Spleen (tissue), 11 donors: ENCODE measurements at regions not wholly inside any gene's neighbourhood (a gene's known extent, or its start where the extent isn't known, plus 50 kb on each side); places are given as distances from the start of the nearest gene placed in this dataset.
A peak's percentile ranks its signal among the peaks of the same experiment; 100 is the strongest.

Experiments
- DNase-seq: peaks from one replicate; pipeline ENCODE4 v3.0.0-alpha.2; 2020
- H3K27ac ChIP-seq, 8 donors: fragments of 200-600 bp; sonication (generic) in 7 of 8; 1 replicate in 4 of 8; 2 replicates in 4 of 8; pipeline versions ENCODE4 v1.5.0 to v1.8.0; 2016 to 2021; ENCODE audit warnings: inconsistent platforms in 4 of 8, mild to moderate bottlenecking in 4 of 8, moderate library complexity in 1 of 8
- H3K27me3 ChIP-seq, 7 donors: fragments of 200-600 bp; sonication (generic) in 6 of 7; replicated peaks in 1 of 7; 1 replicate in 4 of 7; 2 replicates in 3 of 7; pipeline versions ENCODE4 v1.5.0 to v1.8.0; 2016 to 2021; ENCODE audit warnings: inconsistent platforms in 3 of 7, mild to moderate bottlenecking in 1 of 7
- H3K36me3 ChIP-seq, 6 donors: fragments of 200-600 bp; sonication (generic) in 5 of 6; 1 replicate in 4 of 6; 2 replicates in 2 of 6; pipeline versions ENCODE4 v1.5.0 to v1.8.0; 2016 to 2021; ENCODE audit warnings: inconsistent platforms in 2 of 6
- H3K4me1 ChIP-seq, 6 donors: fragments of 200-600 bp; sonication (generic) in 5 of 6; 1 replicate in 3 of 6; 2 replicates in 3 of 6; pipeline versions ENCODE4 v1.5.0 to v1.8.0; 2016 to 2021; ENCODE audit warnings: inconsistent platforms in 3 of 6
- H3K4me3 ChIP-seq, 8 donors: fragments of 200-600 bp; sonication (generic) in 7 of 8; 1 replicate in 4 of 8; 2 replicates in 4 of 8; pipeline versions ENCODE4 v1.5.0 to v1.8.0; 2016 to 2021; ENCODE audit warnings: inconsistent platforms in 4 of 8, mild to moderate bottlenecking in 4 of 8, moderate library complexity in 2 of 8
- H3K9me3 ChIP-seq, 8 donors: fragments of 200-600 bp; sonication (generic) in 7 of 8; 1 replicate in 4 of 8; 2 replicates in 4 of 8; pipeline versions ENCODE4 v1.5.0 to v1.8.0; 2016 to 2021; ENCODE audit warnings: inconsistent platforms in 4 of 8
- POLR2A ChIP-seq, 3 donors: fragments of 450-650 bp; IDR thresholded peaks; one replicate each; pipeline ENCODE4 v1.5.1; 2017; ENCODE audit warnings: antibody characterized with exemption in 3 of 3, mild to moderate bottlenecking in 1 of 3
- POLR2AphosphoS5 ChIP-seq, 3 donors: sonication (generic); formaldehyde crosslinking; IDR thresholded peaks; one replicate each; pipeline ENCODE4 v1.5.1; 2017; ENCODE audit warnings: antibody characterized with exemption in 3 of 3
- whole genome bisulfite sequencing, 5 donors: extraction: QIAGEN DNeasy Blood & Tissue Kit in 3 of 5; methylation state at CpG; one replicate each; pipeline versions ENCODE4 v1.1.5 to v1.1.7; 2013 to 2018; 5-methylcytosine and 5-hydroxymethylcytosine counted together
- intact Hi-C: fragments of 100-400 bp; cut with DNase I; formaldehyde crosslinking; loops from one replicate; pipeline ENCODE4 v1.15.0; 2023; ENCODE audit warnings: low total_unique reads
- TF ChIP-seq, protein P1 (sequence below), 11 experiments: fragments of 200-600 bp in 7 of 11; fragments of 450-650 bp in 4 of 11; sonication (generic) in 4 of 11; IDR thresholded peaks in 8 of 11; conservative IDR thresholded peaks in 3 of 11; 1 replicate in 7 of 11; 2 replicates in 4 of 11; pipeline versions ENCODE4 v1.4.0 to v1.8.0; 2016 to 2021; ENCODE audit warnings: antibody characterized with exemption in 11 of 11, inconsistent platforms in 4 of 11, mild to moderate bottlenecking in 1 of 11
- donor health status: healthy with polysubstance abuse.
- donor health status: DM: no; HTN: no; CAD: no; lungs with moderate emphysema.
- donor health status: DM: no; HTN: no; CAD: no.
- donor health status: Bipolar disorder and iron deficiency.
- donor health status: healthy.
- donor health status: DM: no; HTN: no; CAD: no.
- donor health status: DM: yes; HTN: yes; CAD: no.

DNA sequence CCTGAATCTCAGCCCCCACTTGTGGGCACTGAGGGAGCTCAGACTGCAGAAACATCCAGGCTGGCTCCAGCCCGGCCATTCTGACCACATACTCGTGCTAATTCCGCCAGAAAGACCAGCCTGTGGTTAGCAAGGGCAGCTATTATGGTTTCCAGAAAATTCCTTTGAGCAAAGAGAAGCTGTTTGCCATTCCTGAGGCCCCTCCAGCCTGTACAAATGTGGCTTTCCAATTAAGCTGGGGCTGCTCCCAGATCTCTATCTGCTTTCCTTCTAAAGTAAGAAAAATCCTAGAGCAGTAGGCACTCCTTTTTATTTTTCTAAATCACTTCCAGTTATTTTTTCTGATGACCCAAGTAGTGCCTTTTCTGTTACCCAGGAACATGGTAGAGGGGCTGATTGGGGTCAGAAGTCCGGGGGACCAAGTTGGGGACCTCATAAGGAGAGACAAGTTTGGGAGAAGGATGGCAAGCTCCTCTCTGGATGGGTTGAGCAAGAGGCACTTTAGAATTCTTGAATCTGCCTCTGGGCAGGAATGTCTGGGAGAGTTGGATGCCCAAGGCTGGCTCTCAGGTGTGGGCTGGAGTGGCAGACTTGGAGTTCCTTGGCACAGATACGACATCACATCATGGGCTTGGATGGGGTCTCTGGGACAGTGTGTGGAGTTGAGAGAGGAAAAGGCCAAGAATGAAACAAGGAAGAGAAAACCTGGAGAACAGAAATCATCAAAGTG, 83.3 kb upstream of the TNRC6C start:
- peaks cover under 1 to 100% (median 41%) of the 10 kb centered on the region in 6 donors for H3K4me1 ChIP-seq

GRCh38 chr17:77875881-77876509, 82.5 kb upstream of the TNRC6C start:
- Histone ChIP-seq H3K36me3 (no peaks in the 10 kb centered on the region), H3K9me3 (peaks cover 0 to 18% (median 11%) of the 10 kb centered on the region in 8 donors), H3K27me3 (no peaks in the 10 kb centered on the region), H3K4me1 (peaks cover 8 to 100% (median 43%) of the 10 kb centered on the region in 6 donors), H3K4me3 (peak overlapping the region in 1 of 8 donors; percentile 24), H3K27ac (peak overlapping the region in 3 of 8 donors; percentile 38 to 69 (median 49))
- intact Hi-C loops, result no loop called here
- no peak for DNase-seq
- TF ChIP-seq, protein P1, sequence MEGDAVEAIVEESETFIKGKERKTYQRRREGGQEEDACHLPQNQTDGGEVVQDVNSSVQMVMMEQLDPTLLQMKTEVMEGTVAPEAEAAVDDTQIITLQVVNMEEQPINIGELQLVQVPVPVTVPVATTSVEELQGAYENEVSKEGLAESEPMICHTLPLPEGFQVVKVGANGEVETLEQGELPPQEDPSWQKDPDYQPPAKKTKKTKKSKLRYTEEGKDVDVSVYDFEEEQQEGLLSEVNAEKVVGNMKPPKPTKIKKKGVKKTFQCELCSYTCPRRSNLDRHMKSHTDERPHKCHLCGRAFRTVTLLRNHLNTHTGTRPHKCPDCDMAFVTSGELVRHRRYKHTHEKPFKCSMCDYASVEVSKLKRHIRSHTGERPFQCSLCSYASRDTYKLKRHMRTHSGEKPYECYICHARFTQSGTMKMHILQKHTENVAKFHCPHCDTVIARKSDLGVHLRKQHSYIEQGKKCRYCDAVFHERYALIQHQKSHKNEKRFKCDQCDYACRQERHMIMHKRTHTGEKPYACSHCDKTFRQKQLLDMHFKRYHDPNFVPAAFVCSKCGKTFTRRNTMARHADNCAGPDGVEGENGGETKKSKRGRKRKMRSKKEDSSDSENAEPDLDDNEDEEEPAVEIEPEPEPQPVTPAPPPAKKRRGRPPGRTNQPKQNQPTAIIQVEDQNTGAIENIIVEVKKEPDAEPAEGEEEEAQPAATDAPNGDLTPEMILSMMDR (IDR thresholded peaks at IDR 0.05 in 8 of 11, conservative IDR thresholded peaks at IDR 0.05 in 3 of 11), result no peak
- 64 to 87% (median 77%) methylated on average over 1 to 2 of the region's 2 CpGs for WGBS, 5 donors

More for the DNA sequence above, 83.3 kb upstream of the TNRC6C start:
- H3K9me3 ChIP-seq, result peaks cover 0 to 18% (median 11%) of the 10 kb centered on the region in 8 donors
- intact Hi-C loops, result no loop called here
- 59 to 88% (median 72%) methylated on average over 5 of the region's 5 CpGs for WGBS, 5 donors
- H3K4me3 ChIP-seq, result peak overlapping the region in 1 of 8 donors; percentile 24
- peak overlapping the region in 3 of 8 donors; percentile 38 to 69 (median 49) for H3K27ac ChIP-seq
- DNase-seq, result no peak
- H3K27me3 ChIP-seq, result no peaks in the 10 kb centered on the region
- TF ChIP-seq POLR2AphosphoS5 (IDR thresholded peaks at IDR 0.05) (no peak), POLR2A (IDR thresholded peaks at IDR 0.05) (no peak)
- TF ChIP-seq, protein P1 (IDR thresholded peaks at IDR 0.05 in 8 of 11, conservative IDR thresholded peaks at IDR 0.05 in 3 of 11), result no peak
- H3K36me3 ChIP-seq, result no peaks in the 10 kb centered on the region

DNA sequence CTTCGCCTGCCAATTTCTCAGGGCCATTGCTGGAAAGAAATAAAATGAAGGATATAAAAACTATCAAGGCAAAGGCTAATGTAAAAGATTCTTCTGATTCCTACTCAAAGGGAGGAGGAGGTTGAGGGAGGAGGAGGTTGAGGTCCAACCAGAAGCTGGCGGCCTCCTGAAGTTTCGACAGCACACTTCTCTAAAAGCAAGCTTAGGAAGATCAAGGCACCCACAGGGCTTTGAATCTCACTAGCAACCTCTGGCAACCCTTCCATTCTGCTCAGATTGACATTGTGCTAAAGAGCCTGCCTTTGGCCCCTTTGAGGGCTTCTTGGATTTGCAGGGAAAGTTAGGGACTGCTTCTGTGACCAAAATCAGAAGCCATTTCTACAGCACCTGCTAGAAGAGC, 81.5 kb upstream of the TNRC6C start:
- H3K36me3 ChIP-seq, result no peaks in the 10 kb centered on the region
- H3K4me3 ChIP-seq, result no peak overlapping the region
- 60 to 86% (median 77%) methylated on average over 3 of the region's 3 CpGs for WGBS, 5 donors
- peak overlapping the region in 4 of 8 donors; percentile 9 to 69 (median 38) for H3K27ac ChIP-seq
- peaks cover 18 to 100% (median 50%) of the 10 kb centered on the region in 6 donors for H3K4me1 ChIP-seq
- TF ChIP-seq, protein P1 (IDR thresholded peaks at IDR 0.05 in 8 of 11, conservative IDR thresholded peaks at IDR 0.05 in 3 of 11), result no peak
- no peak for DNase-seq
- H3K27me3 ChIP-seq, result no peaks in the 10 kb centered on the region
- intact Hi-C loops, result no loop called here
- H3K9me3 ChIP-seq, result peaks cover 0 to 18% (median 11%) of the 10 kb centered on the region in 8 donors

DNA sequence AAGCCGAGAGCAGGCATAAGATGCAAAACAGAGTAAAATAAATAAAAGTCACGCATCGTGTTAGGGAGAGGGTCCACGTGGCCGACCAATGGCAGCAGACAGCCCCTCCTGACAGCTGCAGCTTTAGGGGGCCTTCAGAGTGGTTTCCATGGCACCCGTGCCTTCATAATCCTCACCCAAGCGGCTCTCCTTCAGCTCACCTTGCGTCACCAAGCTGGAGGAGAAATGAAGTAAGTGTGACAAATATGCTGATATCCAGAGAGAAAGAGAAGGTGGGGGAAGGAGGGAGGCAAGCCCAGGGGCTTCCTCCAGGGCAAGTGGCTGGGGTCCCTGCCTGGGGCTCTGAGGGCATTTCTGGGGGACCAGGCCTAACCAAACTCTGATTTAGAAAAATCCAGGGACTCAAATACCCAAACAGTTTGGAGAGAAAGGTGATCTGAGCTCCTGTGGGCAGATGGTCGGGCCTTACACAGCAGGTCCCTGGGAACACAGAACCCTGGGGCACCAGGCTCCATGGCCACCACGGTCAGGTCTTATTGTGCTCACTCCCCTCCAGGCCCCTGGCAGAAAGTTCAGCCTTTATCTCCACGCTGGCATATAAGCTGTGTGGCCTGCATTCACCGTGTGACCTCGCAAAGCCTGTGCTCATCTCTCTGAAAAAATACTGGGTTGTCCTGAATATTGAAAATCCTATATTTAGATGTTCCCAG, 80.7 kb upstream of the TNRC6C start:
- Histone ChIP-seq H3K9me3 (peaks cover 0 to 18% (median 11%) of the 10 kb centered on the region in 8 donors), H3K27me3 (no peaks in the 10 kb centered on the region), H3K27ac (peak overlapping the region in 2 of 8 donors; percentile 38 to 69), H3K36me3 (no peaks in the 10 kb centered on the region), H3K4me3 (no peak overlapping the region), H3K4me1 (peaks cover 26 to 100% (median 51%) of the 10 kb centered on the region in 6 donors)
- WGBS, 5 donors, result 87 to 91% (median 90%) methylated on average over 13 of the region's 13 CpGs
- TF ChIP-seq POLR2AphosphoS5 (IDR thresholded peaks at IDR 0.05), result no peak
- TF ChIP-seq, protein P1 (IDR thresholded peaks at IDR 0.05 in 8 of 11, conservative IDR thresholded peaks at IDR 0.05 in 3 of 11), result no peak
- TF ChIP-seq POLR2A (IDR thresholded peaks at IDR 0.05), result no peak
- intact Hi-C loops, result no loop called here
- no peak for DNase-seq
